K562 (cell line): ENCODE measurements at regions not wholly inside any gene's neighbourhood (a gene's known extent, or its start where the extent isn't known, plus 50 kb on each side); places are given as distances from the start of the nearest gene placed in this dataset.
A peak's percentile ranks its signal among the peaks of the same experiment; 100 is the strongest.

Experiments used
- ARID3A ChIP-seq: IDR thresholded peaks from 2 replicates; pipeline ENCODE4 v1.6.1; 2012; ENCODE audit warnings: low read depth, low read length, improper control_type of control experiment, borderline replicate concordance
- ATF2 ChIP-seq: sonication (generic); formaldehyde crosslinking; IDR thresholded peaks from 2 replicates; pipeline ENCODE4 v1.8.1; 2022; ENCODE audit warnings: missing genetic modification reagents
- CBFB ChIP-seq: sonication (generic); formaldehyde crosslinking; IDR thresholded peaks from 2 replicates; pipeline ENCODE4 v1.4.0; 2020; ENCODE audit warnings: mild to moderate bottlenecking, missing genetic modification reagents
- DMBX1 ChIP-seq: fragments of 250-450 bp; sonication (Bioruptor Pico); IDR thresholded peaks from 2 replicates; pipeline ENCODE4 v1.8.0; 2022; ENCODE audit warnings: inconsistent platforms, mild to moderate bottlenecking, moderate library complexity, borderline replicate concordance
- EWSR1 ChIP-seq: fragments of 450-650 bp; IDR thresholded peaks from 2 replicates; pipeline ENCODE4 v1.6.1; 2018; ENCODE audit warnings: borderline replicate concordance, mild to moderate bottlenecking, low read depth, moderate library complexity; ENCODE audit not compliant: partially characterized antibody
- FOSL1 ChIP-seq: fragments of 200-800 bp; sonication (Bioruptor generic); conservative IDR thresholded peaks from 2 replicates; pipeline ENCODE4 v1.6.1; 2016; ENCODE audit warnings: missing genetic modification characterization, missing compliant biosample characterization
- HMG20B ChIP-seq: fragments of 250-450 bp; sonication (Bioruptor Pico); IDR thresholded peaks from 2 replicates; pipeline ENCODE4 v1.5.0; 2021; ENCODE audit warnings: mild to moderate bottlenecking
- NCOA2 ChIP-seq, 2 experiments: fragments of 450-650 bp; IDR thresholded peaks; 2 replicates each; pipeline ENCODE4 v1.6.1; 2018; ENCODE audit warnings: mild to moderate bottlenecking in 2 of 2, moderate library complexity in 1 of 2; ENCODE audit not compliant: partially characterized antibody in 2 of 2
- NFRKB ChIP-seq: fragments of 450-650 bp; IDR thresholded peaks from 2 replicates; pipeline ENCODE4 v1.6.1; 2016; ENCODE audit warnings: low read depth
- NKRF ChIP-seq: fragments of 450-650 bp; IDR thresholded peaks from 2 replicates; pipeline ENCODE4 v1.6.1; 2016; ENCODE audit warnings: borderline replicate concordance
- SAFB2 ChIP-seq: fragments of 200-400 bp; formaldehyde crosslinking; IDR thresholded peaks from 2 replicates; pipeline ENCODE4 v1.6.1; 2018; ENCODE audit warnings: borderline replicate concordance, low read length, low read depth, moderate library complexity; ENCODE audit not compliant: severe bottlenecking
- SIN3A ChIP-seq, 2 experiments: fragments of 150-350 bp in 1 of 2; IDR thresholded peaks; 2 replicates each; pipeline ENCODE4 v1.6.1; 2011 to 2016; ENCODE audit warnings: borderline replicate concordance in 2 of 2, low read depth in 2 of 2, low read length in 2 of 2, mild to moderate bottlenecking in 2 of 2, moderate library complexity in 2 of 2; ENCODE audit not compliant: control insufficient read depth in 1 of 2
- STAT5A ChIP-seq: IDR thresholded peaks from 2 replicates; pipeline ENCODE4 v1.6.1; 2012; ENCODE audit warnings: low read length, inconsistent platforms, borderline replicate concordance
- TOE1 ChIP-seq, 2 experiments: fragments of 450-650 bp in 1 of 2; sonication (generic) in 1 of 2; formaldehyde crosslinking in 1 of 2; IDR thresholded peaks; 2 replicates each; pipeline versions ENCODE4 v1.7.1 to v1.8.0; 2016 to 2022; ENCODE audit warnings: borderline replicate concordance in 2 of 2, mild to moderate bottlenecking in 2 of 2, antibody characterized with exemption in 1 of 2, inconsistent platforms in 1 of 2, low read depth in 1 of 2, missing genetic modification reagents in 1 of 2, moderate library complexity in 1 of 2
- TSHZ1 ChIP-seq: fragments of 250-450 bp; sonication (Bioruptor Pico); IDR thresholded peaks from 2 replicates; pipeline ENCODE4 v1.4.0; 2020; ENCODE audit warnings: mild to moderate bottlenecking, moderate library complexity
- ZBTB9 ChIP-seq: fragments of 450-650 bp; formaldehyde crosslinking; IDR thresholded peaks from 2 replicates; pipeline ENCODE4 v1.4.0; 2020; ENCODE audit warnings: mild to moderate bottlenecking, moderate library complexity

GRCh38 chr2:126317790-126318431 lies 338.0 kb upstream of the GYPC start (continued):
- TF ChIP-seq TSHZ1 (CRISPR knock-in tag) (no peak), STAT5A (no peak), SIN3A (IDR thresholded peaks at IDR 0.05; ENCODE audit: borderline replicate concordance in 2 of 2, control insufficient read depth in 1 of 2, low read depth in 2 of 2, low read length in 2 of 2) (no peak), NFRKB (no peak), EWSR1 (no peak), HMG20B (CRISPR knock-in tag) (no peak), TOE1 (IDR thresholded peaks at IDR 0.05; ENCODE audit: borderline replicate concordance) (peak; percentile 69; the same call in 1 of the 2 replicates), TOE1 (CRISPR knock-in tag; IDR thresholded peaks at IDR 0.05; ENCODE audit: borderline replicate concordance, low read depth) (no peak), NCOA2 (IDR thresholded peaks at IDR 0.05; ENCODE audit: partially characterized antibody in 2 of 2) (no peak), CBFB (no peak), DMBX1 (no peak), ARID3A (no peak), NKRF (no peak), ATF2 (CRISPR knock-in tag) (no peak), FOSL1 (peak; percentile 69), ZBTB9 (no peak), SAFB2 (no peak)
